ENCODE measurements at regions not wholly inside any gene's neighbourhood (a gene's known extent, or its start where the extent isn't known, plus 50 kb on each side); places are given as distances from the start of the nearest gene placed in this dataset.

GRCh38 chr13:26991508-26992181 is 180.0 kb downstream of the USP12 start:
- peaks cover 4% of the 10 kb centered on the region for H3K27me3 Mint-ChIP-seq (ENCODE audit: unreplicated experiment)
- no peak overlapping the region for H3K27ac Mint-ChIP-seq (ENCODE audit: unreplicated experiment)
- no peak for DNase-seq
- no peaks in the 10 kb centered on the region for H3K36me3 Mint-ChIP-seq (ENCODE audit: unreplicated experiment)
- H3K4me3 Mint-ChIP-seq (ENCODE audit: unreplicated experiment) = no peak overlapping the region
- TF ChIP-seq CTCF (IDR thresholded peaks at IDR 0.05; ENCODE audit: partially characterized antibody, unreplicated experiment) = no peak
- H3K4me1 Mint-ChIP-seq (ENCODE audit: low read depth, unreplicated experiment) = no peaks in the 10 kb centered on the region
- peaks cover 7% of the 10 kb centered on the region for H3K9me3 Mint-ChIP-seq (ENCODE audit: unreplicated experiment)

GRCh38 chr13:26989957-26990713 is 181.5 kb downstream of the USP12 start:
- H3K4me1 Mint-ChIP-seq (ENCODE audit: low read depth, unreplicated experiment) = no peaks in the 10 kb centered on the region
- H3K9me3 Mint-ChIP-seq (ENCODE audit: unreplicated experiment) = peaks cover 5% of the 10 kb centered on the region
- peaks cover 4% of the 10 kb centered on the region for H3K27me3 Mint-ChIP-seq (ENCODE audit: unreplicated experiment)
- no peak overlapping the region for H3K27ac Mint-ChIP-seq (ENCODE audit: unreplicated experiment)
- DNase-seq = no peak
- H3K36me3 Mint-ChIP-seq (ENCODE audit: unreplicated experiment) = no peaks in the 10 kb centered on the region
- H3K4me3 Mint-ChIP-seq (ENCODE audit: unreplicated experiment) = no peak overlapping the region
- no peak for TF ChIP-seq CTCF (IDR thresholded peaks at IDR 0.05; ENCODE audit: partially characterized antibody, unreplicated experiment)

DNA sequence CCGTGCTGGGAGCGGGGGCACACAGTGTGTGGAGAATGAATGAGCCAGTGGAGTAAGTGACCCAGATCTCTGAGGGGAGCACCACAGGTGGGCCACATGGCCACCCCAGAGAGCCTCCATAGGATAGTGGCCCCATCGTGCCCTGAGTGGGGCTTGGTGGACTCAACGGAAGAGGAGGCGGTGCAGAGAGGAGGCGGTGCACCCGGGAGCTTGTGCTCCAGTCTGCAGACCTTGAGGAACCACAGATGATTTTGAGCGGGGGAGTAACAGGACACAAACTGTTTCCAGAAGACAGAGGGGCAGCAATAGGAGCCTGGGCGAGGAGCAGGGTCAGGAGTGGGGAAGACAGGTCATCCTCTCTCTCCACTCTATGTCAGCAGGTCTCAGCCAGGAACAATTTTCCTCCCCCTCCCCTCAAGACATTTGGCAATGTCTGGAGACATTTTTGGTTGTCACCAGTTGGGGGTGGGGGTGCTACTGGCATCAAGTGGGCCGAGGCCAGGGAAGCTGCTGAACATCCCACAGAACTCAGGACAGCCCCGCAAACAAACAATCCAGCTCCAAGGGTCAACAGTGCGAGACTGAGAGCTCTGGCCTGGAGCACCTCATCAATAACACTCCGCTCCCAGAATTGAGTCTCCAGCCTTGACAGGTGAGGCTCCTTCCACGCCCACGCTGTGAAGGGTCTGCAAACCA is 182.2 kb downstream of the USP12 start:
- H3K27ac Mint-ChIP-seq (ENCODE audit: unreplicated experiment) = no peak overlapping the region
- DNase-seq = no peak
- no peak for TF ChIP-seq CTCF (IDR thresholded peaks at IDR 0.05; ENCODE audit: partially characterized antibody, unreplicated experiment)
- no peaks in the 10 kb centered on the region for H3K36me3 Mint-ChIP-seq (ENCODE audit: unreplicated experiment)
- H3K9me3 Mint-ChIP-seq (ENCODE audit: unreplicated experiment) = peaks cover 5% of the 10 kb centered on the region
- no peaks in the 10 kb centered on the region for H3K4me1 Mint-ChIP-seq (ENCODE audit: low read depth, unreplicated experiment)
- H3K4me3 Mint-ChIP-seq (ENCODE audit: unreplicated experiment) = no peak overlapping the region
- H3K27me3 Mint-ChIP-seq (ENCODE audit: unreplicated experiment) = peaks cover 4% of the 10 kb centered on the region

GRCh38 chr13:26988059-26988769 is 183.4 kb downstream of the USP12 start:
- Mint-ChIP-seq H3K27ac (ENCODE audit: unreplicated experiment) (no peak overlapping the region), H3K27me3 (ENCODE audit: unreplicated experiment) (peaks cover 4% of the 10 kb centered on the region), H3K4me1 (ENCODE audit: low read depth, unreplicated experiment) (peaks cover 2% of the 10 kb centered on the region), H3K9me3 (ENCODE audit: unreplicated experiment) (peaks cover 5% of the 10 kb centered on the region), H3K4me3 (ENCODE audit: unreplicated experiment) (no peak overlapping the region), H3K36me3 (ENCODE audit: unreplicated experiment) (no peaks in the 10 kb centered on the region)
- no peak for DNase-seq
- no peak for TF ChIP-seq CTCF (IDR thresholded peaks at IDR 0.05; ENCODE audit: partially characterized antibody, unreplicated experiment)
